ENCODE measurements at regions not wholly inside any gene's neighbourhood (a gene's known extent, or its start where the extent isn't known, plus 50 kb on each side); places are given as distances from the start of the nearest gene placed in this dataset.
"Not testable (repeated sequence)": the region's sequence is repeated elsewhere in the genome, so short reads cannot be mapped to it uniquely, and the experiment has no call there.

DNA sequence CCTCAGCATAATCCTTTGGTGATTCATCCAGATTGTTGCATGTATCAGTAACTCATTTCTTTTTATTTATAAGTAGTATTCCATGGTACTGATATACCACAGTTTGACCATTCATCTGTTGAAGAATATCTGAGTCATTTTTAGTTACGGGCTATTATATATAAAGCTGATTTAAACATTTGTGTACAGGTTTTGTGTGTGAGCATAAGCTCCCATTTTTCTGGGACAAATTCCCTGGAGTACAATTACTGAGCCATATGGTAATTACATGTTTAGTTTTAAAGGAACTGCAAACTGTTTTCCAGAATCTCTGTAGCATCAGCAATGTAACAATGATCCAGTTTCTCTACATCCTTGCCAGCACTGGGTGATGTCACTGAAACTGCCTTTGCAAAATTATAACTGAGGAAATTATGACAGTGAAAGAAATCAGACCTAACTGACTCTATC, 236.2 kb upstream of the KRR1 start:
- H3K27me3 ChIP-seq = no peaks in the 10 kb centered on the region
- no peak overlapping the region for H3K4me3 ChIP-seq
- intact Hi-C loops (cut with DNase I) = no loop called here
- no peak overlapping the region for H3K27ac ChIP-seq
- no peaks in the 10 kb centered on the region for H3K9me3 ChIP-seq
- TF ChIP-seq, protein P1, sequence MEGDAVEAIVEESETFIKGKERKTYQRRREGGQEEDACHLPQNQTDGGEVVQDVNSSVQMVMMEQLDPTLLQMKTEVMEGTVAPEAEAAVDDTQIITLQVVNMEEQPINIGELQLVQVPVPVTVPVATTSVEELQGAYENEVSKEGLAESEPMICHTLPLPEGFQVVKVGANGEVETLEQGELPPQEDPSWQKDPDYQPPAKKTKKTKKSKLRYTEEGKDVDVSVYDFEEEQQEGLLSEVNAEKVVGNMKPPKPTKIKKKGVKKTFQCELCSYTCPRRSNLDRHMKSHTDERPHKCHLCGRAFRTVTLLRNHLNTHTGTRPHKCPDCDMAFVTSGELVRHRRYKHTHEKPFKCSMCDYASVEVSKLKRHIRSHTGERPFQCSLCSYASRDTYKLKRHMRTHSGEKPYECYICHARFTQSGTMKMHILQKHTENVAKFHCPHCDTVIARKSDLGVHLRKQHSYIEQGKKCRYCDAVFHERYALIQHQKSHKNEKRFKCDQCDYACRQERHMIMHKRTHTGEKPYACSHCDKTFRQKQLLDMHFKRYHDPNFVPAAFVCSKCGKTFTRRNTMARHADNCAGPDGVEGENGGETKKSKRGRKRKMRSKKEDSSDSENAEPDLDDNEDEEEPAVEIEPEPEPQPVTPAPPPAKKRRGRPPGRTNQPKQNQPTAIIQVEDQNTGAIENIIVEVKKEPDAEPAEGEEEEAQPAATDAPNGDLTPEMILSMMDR (IDR thresholded peaks at IDR 0.05) = no peak
- DNase-seq = no peak
- no peaks in the 10 kb centered on the region for H3K4me1 ChIP-seq
- ATAC-seq = no peak
- H3K36me3 ChIP-seq = no peaks in the 10 kb centered on the region

DNA sequence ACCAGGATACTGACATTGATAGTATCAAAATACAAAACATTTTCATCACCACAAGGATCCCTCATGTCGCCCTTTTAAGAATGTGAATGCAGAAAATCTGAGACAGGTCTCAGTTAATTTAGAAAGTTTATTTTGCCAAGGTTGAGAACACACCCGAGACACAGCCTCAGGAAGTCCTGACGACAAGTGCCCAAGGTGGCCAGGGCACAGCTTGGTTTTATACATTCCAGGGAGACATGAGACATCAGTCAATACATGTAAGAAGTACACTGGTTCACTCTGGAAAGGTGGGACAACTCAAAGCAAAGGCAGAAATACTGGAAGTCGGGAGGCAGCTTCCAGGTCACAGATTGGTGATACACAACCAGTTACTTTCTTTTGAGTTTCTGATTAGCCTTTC, 235.2 kb upstream of the KRR1 start:
- ATAC-seq = no peak
- no peak overlapping the region for H3K27ac ChIP-seq
- H3K4me3 ChIP-seq = no peak overlapping the region
- no peak for DNase-seq
- H3K27me3 ChIP-seq = no peaks in the 10 kb centered on the region
- no peaks in the 10 kb centered on the region for H3K4me1 ChIP-seq
- TF ChIP-seq, protein P1 (IDR thresholded peaks at IDR 0.05) = no peak
- intact Hi-C loops (cut with DNase I) = no loop called here
- no peaks in the 10 kb centered on the region for H3K36me3 ChIP-seq
- no peaks in the 10 kb centered on the region for H3K9me3 ChIP-seq

DNA sequence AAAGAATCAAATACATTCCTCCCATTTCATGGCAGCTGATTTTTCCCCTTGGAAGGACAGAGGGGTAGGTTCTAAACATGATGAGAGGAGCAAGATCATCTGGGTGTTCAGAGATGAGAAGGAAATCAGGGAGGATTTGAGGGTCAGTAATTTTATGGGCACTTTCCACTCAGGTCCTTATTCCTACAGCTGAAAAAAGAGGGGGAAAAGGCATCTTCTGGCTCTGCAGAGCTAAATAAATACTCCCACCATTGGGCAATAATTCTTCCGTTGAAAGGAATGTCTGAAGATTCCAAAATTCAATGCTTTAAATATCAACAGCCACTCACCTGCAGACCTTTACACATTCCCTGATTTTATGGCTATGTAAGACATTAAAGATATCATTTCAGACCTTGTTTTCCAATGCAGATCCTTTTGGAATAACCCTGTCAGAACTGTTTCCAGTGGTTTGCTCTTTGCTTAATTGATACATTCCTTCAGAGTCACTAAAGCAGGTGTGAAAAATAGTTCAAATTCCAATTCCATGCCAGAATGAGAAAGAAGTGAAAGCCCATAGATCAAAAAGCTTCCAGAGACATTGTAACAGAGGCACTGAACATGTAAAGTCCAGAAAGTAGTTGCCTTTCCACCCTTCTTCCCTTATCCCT, 233.3 kb upstream of the KRR1 start:
- Histone ChIP-seq H3K27ac (no peak overlapping the region), H3K9me3 (no peaks in the 10 kb centered on the region), H3K4me1 (no peaks in the 10 kb centered on the region), H3K4me3 (no peak overlapping the region), H3K27me3 (no peaks in the 10 kb centered on the region), H3K36me3 (no peaks in the 10 kb centered on the region)
- ATAC-seq (no peak), DNase-seq (no peak)
- TF ChIP-seq, protein P1 (IDR thresholded peaks at IDR 0.05) = no peak
- intact Hi-C loops (cut with DNase I) = no loop called here

DNA sequence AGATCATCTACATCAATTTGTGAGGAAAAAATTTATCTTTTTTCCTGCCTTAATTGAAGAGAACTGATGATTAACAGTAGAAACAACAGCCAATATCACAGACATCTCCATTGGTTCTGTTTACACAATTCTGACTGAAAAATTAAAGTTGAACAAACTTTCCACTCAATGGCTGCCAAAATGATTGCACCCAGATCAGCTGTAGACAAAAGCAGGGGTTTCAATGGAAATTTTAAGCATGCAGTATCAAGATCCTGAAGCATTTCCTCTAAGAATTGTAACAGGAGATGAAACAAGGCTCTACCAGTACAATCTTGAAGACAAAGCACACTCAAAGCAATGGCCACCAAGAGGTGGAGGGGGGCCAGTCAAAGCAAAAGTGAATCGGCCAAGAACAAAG, 231.6 kb upstream of the KRR1 start:
- DNase-seq (no peak), ATAC-seq (no peak)
- no peak overlapping the region for H3K4me3 ChIP-seq
- TF ChIP-seq, protein P1 (IDR thresholded peaks at IDR 0.05) = no peak
- no peaks in the 10 kb centered on the region for H3K9me3 ChIP-seq
- H3K36me3 ChIP-seq = no peaks in the 10 kb centered on the region
- no peaks in the 10 kb centered on the region for H3K4me1 ChIP-seq
- intact Hi-C loops (cut with DNase I) = no loop called here
- H3K27me3 ChIP-seq = no peaks in the 10 kb centered on the region
- no peak overlapping the region for H3K27ac ChIP-seq

DNA sequence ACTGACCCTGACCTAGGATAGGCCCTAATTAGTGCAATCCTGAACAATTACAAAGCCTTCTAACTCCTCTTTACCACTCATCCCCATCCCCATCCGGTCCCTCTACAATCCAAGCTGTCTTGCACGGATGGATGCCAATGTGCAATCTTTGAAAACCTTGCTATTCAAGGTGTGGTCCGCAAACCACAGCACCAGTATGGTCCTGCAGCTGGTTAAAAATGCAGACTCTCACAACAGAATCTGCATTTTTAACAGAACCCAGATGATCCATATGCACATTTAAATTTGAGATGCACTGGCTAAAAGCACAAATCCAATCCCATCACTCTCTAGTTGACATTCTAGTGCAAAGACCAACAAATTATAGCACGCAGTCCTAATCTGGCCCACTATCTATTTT, 230.6 kb upstream of the KRR1 start:
- no peak for DNase-seq
- H3K27me3 ChIP-seq = no peaks in the 10 kb centered on the region
- TF ChIP-seq, protein P1 (IDR thresholded peaks at IDR 0.05) = no peak
- no peaks in the 10 kb centered on the region for H3K4me1 ChIP-seq
- intact Hi-C loops (cut with DNase I) = no loop called here
- no peak overlapping the region for H3K4me3 ChIP-seq
- H3K27ac ChIP-seq = no peak overlapping the region
- no peaks in the 10 kb centered on the region for H3K9me3 ChIP-seq
- ATAC-seq = no peak
- no peaks in the 10 kb centered on the region for H3K36me3 ChIP-seq

DNA sequence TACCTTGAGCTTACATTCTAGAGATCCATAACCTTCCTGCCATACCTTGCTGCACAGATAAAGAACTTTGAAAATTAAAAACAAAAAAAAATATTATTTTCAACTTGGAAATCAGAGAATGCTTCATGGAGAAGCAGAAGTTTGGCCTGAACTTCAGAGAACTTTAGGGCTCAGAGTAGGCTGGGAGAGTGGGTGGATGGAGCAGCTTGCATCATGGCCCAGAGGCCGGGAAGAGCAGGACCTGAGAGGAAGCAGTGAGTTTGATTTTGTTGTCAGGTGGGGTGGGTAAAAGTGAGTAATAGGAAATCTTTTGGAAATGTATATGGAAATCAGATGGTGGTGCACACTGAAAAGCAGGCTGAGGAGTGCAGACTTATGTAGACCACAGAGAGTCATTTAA, 228.5 kb upstream of the KRR1 start:
- peak; percentile 66 for DNase-seq

DNA sequence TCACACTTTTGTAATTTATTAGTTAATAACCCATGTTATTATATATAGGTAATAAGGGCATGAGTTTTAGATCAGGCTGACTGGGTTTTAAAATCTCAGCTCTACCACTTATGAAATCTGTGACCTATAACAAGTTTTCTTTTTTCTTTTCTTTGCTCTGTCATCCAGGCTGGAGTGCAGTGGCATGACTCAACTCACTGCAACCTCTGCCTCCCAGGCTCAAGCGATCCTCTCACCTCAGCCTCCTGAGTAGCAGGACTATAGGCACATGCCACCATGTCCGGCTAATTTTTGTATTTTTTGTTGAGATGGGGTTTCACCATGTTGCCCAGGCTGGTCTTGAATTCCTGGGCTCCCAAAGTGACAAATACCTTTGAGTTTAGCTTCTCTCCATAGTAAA, 227.7 kb upstream of the KRR1 start:
- ATAC-seq; DNase-seq; H3K27me3 ChIP-seq; H3K36me3 ChIP-seq; H3K27ac ChIP-seq; intact Hi-C loops (cut with DNase I); H3K4me3 ChIP-seq; H3K9me3 ChIP-seq; H3K4me1 ChIP-seq: not testable (repeated sequence)

More for the DNA sequence above, 228.5 kb upstream of the KRR1 start:
- Histone ChIP-seq H3K36me3 (no peaks in the 10 kb centered on the region), H3K27ac (no peak overlapping the region), H3K4me1 (no peaks in the 10 kb centered on the region), H3K4me3 (no peak overlapping the region), H3K27me3 (no peaks in the 10 kb centered on the region), H3K9me3 (no peaks in the 10 kb centered on the region)
- TF ChIP-seq, protein P1 (IDR thresholded peaks at IDR 0.05) = no peak
- intact Hi-C loops (cut with DNase I) = no loop called here
- peak; percentile 69 for ATAC-seq
